ENCODE measurements at regions not wholly inside any gene's neighbourhood (a gene's known extent, or its start where the extent isn't known, plus 50 kb on each side); places are given as distances from the start of the nearest gene placed in this dataset.

DNA sequence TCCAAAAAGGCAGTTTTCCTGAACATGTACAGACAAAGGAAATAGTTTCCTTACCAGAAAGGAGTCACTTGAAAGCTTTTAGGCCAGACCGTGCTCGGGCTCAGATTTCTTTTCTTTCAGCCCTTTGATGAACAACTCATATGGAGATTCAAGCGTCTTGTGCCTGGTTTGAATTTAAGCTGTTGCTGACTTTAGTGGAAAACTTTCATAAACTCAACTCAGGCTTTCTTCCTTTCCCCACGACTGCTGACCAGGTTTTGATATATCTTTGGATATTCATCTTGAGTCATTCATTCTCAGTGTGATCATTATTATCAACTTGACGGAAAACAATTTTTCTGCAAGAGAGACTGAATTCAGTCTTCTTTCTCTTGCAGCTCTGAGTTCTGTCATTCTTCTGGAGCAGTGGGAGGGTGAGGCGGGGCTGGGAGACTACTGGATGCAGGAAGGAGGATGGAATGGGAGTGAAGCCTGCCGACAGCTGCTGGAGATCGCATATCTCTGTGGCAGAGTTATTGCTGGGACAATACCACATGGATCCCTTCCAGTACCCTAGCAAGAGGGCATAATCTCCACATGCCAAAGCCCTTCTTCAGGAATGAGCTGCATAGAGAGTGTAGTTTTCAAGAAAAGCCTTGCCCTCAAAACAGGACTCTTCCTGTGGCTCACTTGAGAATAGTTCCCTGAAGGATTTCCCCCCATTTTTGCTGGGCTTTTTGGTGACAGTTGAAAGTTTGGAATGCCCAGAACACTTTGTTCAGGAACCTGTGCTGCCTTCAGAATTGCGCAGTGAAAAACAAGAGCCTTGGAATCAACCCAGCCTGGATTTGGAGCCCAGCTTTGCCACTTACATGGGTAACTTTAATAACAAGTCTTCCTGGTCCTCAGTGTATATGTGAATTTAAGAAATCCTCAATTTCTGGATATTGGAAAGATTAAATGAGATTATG, 364.4 kb downstream of the ZNF521 start:
- DNase-seq, result no peak
- no peak overlapping the region for H3K4me3 ChIP-seq
- no peaks in the 10 kb centered on the region for H3K36me3 ChIP-seq (ENCODE audit: low read depth, missing control alignments)
- no peaks in the 10 kb centered on the region for H3K9me3 ChIP-seq
- intact Hi-C loops (cut with DNase I; ENCODE audit: low total_unique reads), result loop anchor here (5.0 kb wide), 1 partner anchor 365 kb away; the partner anchor contains the start of gene ZNF521
- WGBS, 2 donors, result 65 to 76% methylated on average over 9 of the region's 9 CpGs
- no peak overlapping the region for H3K27ac ChIP-seq
- H3K27me3 ChIP-seq, result no peaks in the 10 kb centered on the region
- H3K4me1 ChIP-seq, result no peaks in the 10 kb centered on the region
- TF ChIP-seq POLR2A (IDR thresholded peaks at IDR 0.05), result no peak
- no peak for TF ChIP-seq CTCF (IDR thresholded peaks at IDR 0.05)

DNA sequence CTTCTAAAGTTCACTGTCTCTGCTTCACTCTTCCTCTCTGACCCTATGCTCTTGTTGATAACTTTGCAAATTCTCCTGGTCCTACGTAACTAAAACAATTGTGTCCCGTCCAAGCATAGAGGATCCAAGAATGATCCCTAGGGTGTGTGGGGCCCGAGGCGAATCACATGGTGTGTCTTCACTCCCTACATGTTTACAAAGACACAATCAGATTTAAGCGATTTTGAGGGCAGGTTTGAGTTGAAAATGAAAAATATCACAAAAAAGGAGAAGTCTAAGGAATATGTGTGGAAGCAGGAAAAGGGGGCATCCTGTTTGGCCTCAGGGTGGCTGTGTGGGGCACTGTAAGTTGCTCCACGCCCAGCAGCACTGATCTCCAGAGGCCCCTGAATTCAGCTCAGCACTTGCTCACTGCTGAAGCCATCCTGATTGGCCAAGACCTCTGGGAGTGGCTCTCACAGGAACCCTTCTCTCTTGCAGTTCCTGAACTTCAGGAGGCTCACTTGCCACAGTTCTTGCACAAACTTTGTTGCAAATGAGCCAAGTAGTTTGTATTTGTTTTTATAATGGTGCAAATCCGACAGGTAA, 363.6 kb downstream of the ZNF521 start:
- H3K27ac ChIP-seq, result no peak overlapping the region
- intact Hi-C loops (cut with DNase I; ENCODE audit: low total_unique reads), result loop anchor here (5.0 kb wide), 1 partner anchor 364 kb away; the partner anchor contains the start of gene ZNF521
- WGBS, 2 donors, result 74 to 80% methylated on average over 7 of the region's 7 CpGs
- no peaks in the 10 kb centered on the region for H3K27me3 ChIP-seq
- no peaks in the 10 kb centered on the region for H3K36me3 ChIP-seq (ENCODE audit: low read depth, missing control alignments)
- no peak for DNase-seq
- TF ChIP-seq CTCF (IDR thresholded peaks at IDR 0.05) (no peak), POLR2A (IDR thresholded peaks at IDR 0.05) (no peak)
- H3K9me3 ChIP-seq, result no peaks in the 10 kb centered on the region
- H3K4me1 ChIP-seq, result no peaks in the 10 kb centered on the region
- no peak overlapping the region for H3K4me3 ChIP-seq

DNA sequence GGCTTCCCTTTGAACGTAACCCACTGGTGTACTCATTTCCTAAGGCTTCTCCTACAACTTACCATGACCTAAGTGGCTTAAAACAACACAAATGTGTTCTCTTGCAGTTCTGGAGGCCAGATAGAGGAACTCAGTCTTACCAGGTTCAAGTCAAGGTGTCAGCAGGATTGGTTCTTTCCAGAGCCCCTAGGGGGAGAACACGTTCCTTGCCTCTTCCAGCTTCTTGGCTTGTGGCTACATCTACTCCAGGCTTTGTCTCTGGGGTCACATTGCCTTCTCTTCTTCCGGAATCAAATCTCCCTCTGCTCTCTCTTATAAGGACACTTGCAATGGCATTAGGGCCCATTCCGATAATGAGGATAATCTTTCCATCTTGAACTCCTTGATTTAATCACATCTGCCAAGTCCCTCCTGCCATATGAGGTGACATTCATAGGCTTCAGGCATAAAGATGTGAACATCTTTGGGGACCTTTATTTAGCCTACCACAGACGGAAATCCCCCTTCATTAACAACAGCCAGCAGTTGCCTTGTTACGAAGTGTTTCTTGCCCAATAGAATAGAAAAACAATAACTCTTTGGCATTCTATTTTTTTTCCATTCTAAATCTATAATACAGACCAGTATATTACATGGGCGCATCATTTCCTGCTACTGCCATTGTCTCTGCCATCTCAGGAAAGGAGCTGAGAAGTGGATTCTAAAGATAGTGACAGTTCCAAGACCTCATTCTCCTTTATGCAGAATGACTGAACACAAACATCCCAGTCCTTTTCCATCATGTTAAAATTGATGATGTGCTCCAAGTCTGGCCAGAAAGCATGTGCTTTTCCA, 362.0 kb downstream of the ZNF521 start:
- no peak for DNase-seq
- H3K27me3 ChIP-seq, result no peaks in the 10 kb centered on the region
- no peak overlapping the region for H3K4me3 ChIP-seq
- H3K4me1 ChIP-seq, result no peaks in the 10 kb centered on the region
- TF ChIP-seq CTCF (IDR thresholded peaks at IDR 0.05) (no peak), POLR2A (IDR thresholded peaks at IDR 0.05) (no peak)
- H3K27ac ChIP-seq, result no peak overlapping the region
- no peaks in the 10 kb centered on the region for H3K9me3 ChIP-seq
- intact Hi-C loops (cut with DNase I; ENCODE audit: low total_unique reads), result loop anchor here (5.0 kb wide), 1 partner anchor 362 kb away; the partner anchor contains the start of gene ZNF521
- 81 to 82% methylated on average over 7 of the region's 7 CpGs for WGBS, 2 donors
- no peaks in the 10 kb centered on the region for H3K36me3 ChIP-seq (ENCODE audit: low read depth, missing control alignments)

GRCh38 chr18:24990671-24991134, 361.3 kb downstream of the ZNF521 start:
- intact Hi-C loops (cut with DNase I; ENCODE audit: low total_unique reads), result no loop called here
- whole genome bisulfite sequencing, 2 donors, result 68 to 76% methylated on average over 5 of the region's 5 CpGs
- Histone ChIP-seq H3K36me3 (ENCODE audit: low read depth, missing control alignments) (no peaks in the 10 kb centered on the region), H3K4me1 (no peaks in the 10 kb centered on the region), H3K9me3 (no peaks in the 10 kb centered on the region), H3K4me3 (no peak overlapping the region), H3K27ac (no peak overlapping the region), H3K27me3 (no peaks in the 10 kb centered on the region)
- no peak for TF ChIP-seq CTCF (IDR thresholded peaks at IDR 0.05)
- no peak for TF ChIP-seq POLR2A (IDR thresholded peaks at IDR 0.05)
- no peak for DNase-seq

All from testis (tissue), 2 donors.